OCI-LY1 (cell line): ENCODE measurements at regions not wholly inside any gene's neighbourhood (a gene's known extent, or its start where the extent isn't known, plus 50 kb on each side); places are given as distances from the start of the nearest gene placed in this dataset.

ENCODE experiments used
- CTCF ChIP-seq: fragments of 200-600 bp; sonication (generic), shearing (Covaris generic); IDR thresholded peaks from 2 replicates; pipeline ENCODE4 v1.5.1; 2017; ENCODE audit warnings: mild to moderate bottlenecking, antibody characterized with exemption, low read length, moderate library complexity, mixed read lengths
- EZH2 ChIP-seq: fragments of 200-600 bp; sonication (generic), shearing (Covaris generic); IDR thresholded peaks from 2 replicates; pipeline ENCODE4 v1.8.0; 2017; ENCODE audit warnings: borderline replicate concordance, mixed run types, mild to moderate bottlenecking, antibody characterized with exemption, low read length, moderate library complexity, mixed read lengths

- TF ChIP-seq CTCF (no peak), EZH2 (no peak)
These were observed 70.4 kb upstream of the ST6GAL2 start for GRCh38 chr2:106956416-106956815.
